ENCODE measurements at regions not wholly inside any gene's neighbourhood (a gene's known extent, or its start where the extent isn't known, plus 50 kb on each side); places are given as distances from the start of the nearest gene placed in this dataset.

GRCh38 chr16:85429776-85430522 lies 183.2 kb upstream of the GSE1 start:
- TF ChIP-seq EZH2 (IDR thresholded peaks at IDR 0.05; ENCODE audit: insufficient read depth, poor library complexity, severe bottlenecking), result no peak
- TF ChIP-seq EZH2phosphoT487 (IDR thresholded peaks at IDR 0.05; ENCODE audit: insufficient read depth, low read depth), result no peak
